Trophoblast cell (in vitro differentiated cells and primary cell): ENCODE measurements at regions not wholly inside any gene's neighbourhood (a gene's known extent, or its start where the extent isn't known, plus 50 kb on each side); places are given as distances from the start of the nearest gene placed in this dataset.

Experiments
- DNase-seq, 2 donors: peaks; one replicate each; pipeline ENCODE4 v3.0.0-alpha.2; 2016
- H2AFZ ChIP-seq: 2 replicates; pipeline ENCODE4 v1.6.1; 2013; ENCODE audit warnings: low read length, moderate library complexity, mild to moderate bottlenecking; ENCODE audit not compliant: insufficient read depth, poor library complexity
- H2AK5ac ChIP-seq: 2 replicates; pipeline ENCODE4 v1.6.1; 2013; ENCODE audit warnings: mild to moderate bottlenecking, low read length
- H2BK120ac ChIP-seq: 2 replicates; pipeline ENCODE4 v1.6.1; 2013; ENCODE audit warnings: low read length, mild to moderate bottlenecking, moderate library complexity; ENCODE audit not compliant: insufficient read depth, poor library complexity
- H2BK12ac ChIP-seq: 2 replicates; pipeline ENCODE4 v1.6.1; 2013; ENCODE audit warnings: mild to moderate bottlenecking, low read length, moderate library complexity
- H2BK5ac ChIP-seq: 2 replicates; pipeline ENCODE4 v1.6.1; 2013; ENCODE audit warnings: low read length, low read depth, moderate library complexity, mild to moderate bottlenecking; ENCODE audit not compliant: poor library complexity
- H3K14ac ChIP-seq: 2 replicates; pipeline ENCODE4 v1.6.1; 2013; ENCODE audit warnings: mild to moderate bottlenecking, low read length
- H3K18ac ChIP-seq: 2 replicates; pipeline ENCODE4 v1.6.1; 2013; ENCODE audit warnings: mild to moderate bottlenecking, low read length
- H3K23ac ChIP-seq: 2 replicates; pipeline ENCODE4 v1.6.1; 2013; ENCODE audit warnings: low read length
- H3K27ac ChIP-seq: 2 replicates; pipeline ENCODE4 v1.5.1; 2013; ENCODE audit warnings: low read depth, mild to moderate bottlenecking, inconsistent platforms, low read length, moderate library complexity
- H3K27me3 ChIP-seq: 2 replicates; pipeline ENCODE4 v1.6.1; 2013; ENCODE audit warnings: inconsistent platforms, mild to moderate bottlenecking, low read length, moderate library complexity; ENCODE audit not compliant: insufficient read depth
- H3K36me3 ChIP-seq, 2 experiments: 1 replicate in 1 of 2; 2 replicates in 1 of 2; pipeline ENCODE4 v1.6.1; 2013; ENCODE audit warnings: low read length in 2 of 2, mild to moderate bottlenecking in 2 of 2, moderate library complexity in 1 of 2; ENCODE audit not compliant: insufficient read depth in 2 of 2, control insufficient read depth in 1 of 2
- H3K4ac ChIP-seq: 2 replicates; pipeline ENCODE4 v1.6.1; 2013; ENCODE audit warnings: low read depth, mild to moderate bottlenecking, low read length, moderate library complexity
- H3K4me1 ChIP-seq, 2 experiments: 1 replicate in 1 of 2; 2 replicates in 1 of 2; pipeline ENCODE4 v1.6.1; 2013; ENCODE audit warnings: low read length in 2 of 2, mild to moderate bottlenecking in 2 of 2, moderate library complexity in 1 of 2; ENCODE audit not compliant: insufficient read depth in 2 of 2, control insufficient read depth in 1 of 2
- H3K4me2 ChIP-seq: 2 replicates; pipeline ENCODE4 v1.6.1; 2013; ENCODE audit warnings: inconsistent platforms, mild to moderate bottlenecking, low read length, moderate library complexity
- H3K4me3 ChIP-seq: 2 replicates; pipeline ENCODE4 v1.5.1; 2013; ENCODE audit warnings: mild to moderate bottlenecking, low read depth, low read length, inconsistent platforms
- H3K79me1 ChIP-seq: one replicate; pipeline ENCODE4 v1.6.1; 2013; ENCODE audit warnings: low read length
- H3K79me2 ChIP-seq: 2 replicates; pipeline ENCODE4 v1.6.1; 2013; ENCODE audit warnings: low read length, mild to moderate bottlenecking; ENCODE audit not compliant: control insufficient read depth, insufficient read depth, poor library complexity
- H3K9ac ChIP-seq: 2 replicates; pipeline ENCODE4 v1.6.1; 2013; ENCODE audit warnings: mild to moderate bottlenecking, low read length
- H3K9me3 ChIP-seq: 2 replicates; pipeline ENCODE4 v1.6.1; 2013; ENCODE audit warnings: low read depth, mild to moderate bottlenecking, control low read depth, inconsistent platforms, low read length; ENCODE audit not compliant: insufficient read depth
- H4K12ac ChIP-seq: 2 replicates; pipeline ENCODE4 v1.6.1; 2013; ENCODE audit warnings: low read depth, mild to moderate bottlenecking, low read length, moderate library complexity
- H4K8ac ChIP-seq: 2 replicates; pipeline ENCODE4 v1.6.1; 2013; ENCODE audit warnings: low read depth, mild to moderate bottlenecking, low read length, moderate library complexity
- H4K91ac ChIP-seq: one replicate; pipeline ENCODE4 v1.6.1; 2013; ENCODE audit warnings: low read depth, mild to moderate bottlenecking, low read length, moderate library complexity
- WGBS: extraction: QIAGEN DNeasy Blood & Tissue Kit; methylation state at CpG from one replicate; pipeline ENCODE4 v1.1.7; 2013; ENCODE audit warnings: missing lambda C conversion rate; ENCODE audit not compliant: insufficient read length, insufficient coverage; ENCODE audit errors: extremely low coverage; 5-methylcytosine and 5-hydroxymethylcytosine counted together

DNA sequence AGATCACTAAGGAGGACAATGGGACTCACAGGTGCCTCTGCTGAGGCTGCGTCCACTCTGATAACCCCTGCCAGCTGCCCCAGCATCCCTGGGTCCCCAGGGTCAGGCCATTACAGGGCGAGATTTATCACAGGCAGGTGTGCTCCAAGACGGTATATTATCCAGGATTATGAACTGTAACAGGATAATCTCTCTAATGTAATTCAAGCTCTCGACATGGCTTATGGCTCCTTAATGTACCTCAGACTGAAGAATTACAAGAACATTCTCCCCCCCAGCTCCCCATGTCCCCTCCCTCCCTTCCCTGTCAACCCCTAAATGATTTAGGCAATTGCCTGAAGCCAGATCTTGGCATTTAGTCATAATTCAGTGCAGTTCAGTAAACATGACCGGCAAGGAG is 86.8 kb downstream of the NCR2 start:
- H3K27me3 ChIP-seq: peaks cover 38% of the 10 kb centered on the region
- no peak overlapping the region for H4K8ac ChIP-seq
- H2AK5ac ChIP-seq: no peak overlapping the region
- no peaks in the 10 kb centered on the region for H3K36me3 ChIP-seq
- no peak overlapping the region for H4K91ac ChIP-seq
- DNase-seq: no peak
- no peak overlapping the region for H3K4ac ChIP-seq
- no peaks in the 10 kb centered on the region for H3K4me1 ChIP-seq
- H2BK5ac ChIP-seq: no peak overlapping the region
- no peak overlapping the region for H4K12ac ChIP-seq
- H3K18ac ChIP-seq: no peak overlapping the region
- H3K23ac ChIP-seq: no peak overlapping the region
- no peak overlapping the region for H3K4me2 ChIP-seq
- H3K9me3 ChIP-seq: peaks cover 5% of the 10 kb centered on the region
- H3K79me2 ChIP-seq: no peaks in the 10 kb centered on the region
- H2BK120ac ChIP-seq: no peak overlapping the region
- H3K79me1 ChIP-seq: no peaks in the 10 kb centered on the region
- H3K4me3 ChIP-seq: no peak overlapping the region
- no peak overlapping the region for H3K14ac ChIP-seq
- WGBS: no CpG with 5 or more reads among the region's 5 CpGs
- no peak overlapping the region for H3K27ac ChIP-seq
- H2AFZ ChIP-seq: no peak overlapping the region
- H2BK12ac ChIP-seq: no peak overlapping the region
- no peak overlapping the region for H3K9ac ChIP-seq

DNA sequence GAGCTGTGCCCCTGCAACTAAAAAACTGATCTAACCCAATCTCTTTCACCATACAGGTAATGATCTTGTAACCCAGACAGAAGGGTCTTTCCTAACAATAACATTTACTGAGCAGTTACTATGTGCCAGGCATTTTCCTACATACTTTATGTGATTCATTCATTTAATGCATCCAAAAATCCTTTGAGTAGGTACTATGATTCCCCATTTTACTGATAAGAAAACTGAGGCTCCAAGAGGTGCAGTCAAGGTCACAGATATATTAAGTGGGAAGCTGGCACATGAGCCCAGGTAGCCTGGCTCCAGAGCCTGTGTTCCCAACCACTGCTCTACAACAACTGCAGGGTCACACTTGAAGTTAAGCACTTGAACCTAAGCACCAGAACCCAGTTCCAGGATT is 87.6 kb downstream of the NCR2 start:
- DNase-seq: no peak
- peaks cover 42% of the 10 kb centered on the region for H3K27me3 ChIP-seq

DNA sequence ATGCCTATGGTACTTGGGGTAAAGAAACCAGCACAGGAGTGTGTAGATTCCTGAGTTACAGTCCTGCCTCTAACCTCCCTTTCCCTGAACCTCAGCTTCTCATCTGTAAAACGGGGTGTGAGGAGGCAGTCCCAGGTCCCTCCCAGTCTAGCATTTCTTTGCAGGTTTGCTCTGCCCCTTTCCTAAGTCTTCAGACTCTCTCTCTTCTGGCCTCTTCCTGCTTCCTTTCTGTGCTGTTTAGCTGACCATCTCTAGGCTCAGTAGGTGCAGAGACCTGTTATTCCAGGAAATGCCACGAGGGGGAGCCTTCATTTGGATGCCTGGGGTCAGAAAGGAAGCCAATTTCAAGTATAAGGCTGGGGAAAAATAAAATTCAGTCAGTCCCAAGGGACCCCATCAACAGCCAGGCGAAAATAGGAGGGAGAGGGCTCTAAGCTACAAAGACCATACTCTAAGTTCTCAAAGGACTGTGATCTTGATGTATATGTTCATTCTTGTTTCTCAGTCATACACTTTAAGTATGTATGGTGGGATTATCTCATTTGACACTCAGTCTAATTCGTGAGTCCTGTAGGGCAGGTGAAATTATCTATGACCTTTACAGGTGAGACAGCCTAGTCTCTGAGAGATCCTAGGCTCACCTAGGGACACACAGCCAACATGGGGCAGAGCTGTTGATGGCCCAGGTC is 89.1 kb downstream of the NCR2 start:
- Histone ChIP-seq H3K4me3 (no peak overlapping the region), H2BK12ac (no peak overlapping the region), H3K4ac (no peak overlapping the region), H4K8ac (peak overlapping the region; percentile 61), H3K79me1 (no peaks in the 10 kb centered on the region), H3K27me3 (peaks cover 50% of the 10 kb centered on the region), H3K27ac (no peak overlapping the region), H2BK5ac (no peak overlapping the region), H2AFZ (peak overlapping the region; percentile 86), H3K23ac (no peak overlapping the region), H3K18ac (no peak overlapping the region), H4K12ac (no peak overlapping the region), H3K14ac (no peak overlapping the region), H4K91ac (no peak overlapping the region), H3K9ac (no peak overlapping the region), H2AK5ac (no peak overlapping the region), H2BK120ac (no peak overlapping the region), H3K79me2 (no peaks in the 10 kb centered on the region), H3K4me1 (peaks cover 7% of the 10 kb centered on the region in 2 experiments), H3K4me2 (no peak overlapping the region), H3K36me3 (no peaks in the 10 kb centered on the region), H3K9me3 (peaks cover 2% of the 10 kb centered on the region)
- peak; percentile 62 to 87 for DNase-seq
- WGBS: no CpG with 5 or more reads among the region's 4 CpGs

More for the DNA sequence above, 87.6 kb downstream of the NCR2 start:
- Histone ChIP-seq H2BK120ac (no peak overlapping the region), H3K79me2 (no peaks in the 10 kb centered on the region), H3K4ac (no peak overlapping the region), H4K91ac (no peak overlapping the region), H3K4me1 (peaks cover 5% of the 10 kb centered on the region in 2 experiments), H3K27ac (no peak overlapping the region), H4K8ac (no peak overlapping the region), H3K18ac (no peak overlapping the region), H3K36me3 (no peaks in the 10 kb centered on the region), H2AK5ac (no peak overlapping the region), H3K79me1 (no peaks in the 10 kb centered on the region), H3K14ac (no peak overlapping the region), H3K4me2 (no peak overlapping the region), H2BK5ac (no peak overlapping the region), H3K4me3 (no peak overlapping the region), H4K12ac (no peak overlapping the region), H3K9ac (no peak overlapping the region), H2AFZ (no peak overlapping the region), H2BK12ac (no peak overlapping the region), H3K9me3 (peaks cover 5% of the 10 kb centered on the region), H3K23ac (no peak overlapping the region)

DNA sequence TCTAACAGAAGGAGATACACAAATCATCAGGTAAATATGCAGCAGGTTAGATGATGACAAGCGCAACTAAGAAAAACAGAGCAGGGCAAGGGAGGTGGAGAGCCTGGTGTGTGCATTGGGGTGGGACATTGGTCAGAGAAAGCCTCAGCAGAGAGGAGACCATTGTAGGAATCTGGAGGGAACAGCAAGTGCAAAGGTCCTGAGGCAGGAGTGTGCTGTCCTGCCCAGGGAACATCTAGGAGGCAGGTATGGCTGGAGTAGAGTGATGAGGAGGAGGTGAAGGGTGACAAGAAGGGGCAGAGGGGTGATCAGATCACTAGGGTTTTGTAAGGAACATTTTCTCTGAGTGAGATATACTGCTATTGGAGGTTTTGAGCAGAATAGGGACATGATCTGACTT is 90.1 kb downstream of the NCR2 start:
- WGBS: no CpG with 5 or more reads among the region's 1 CpG
- H3K4me3 ChIP-seq: no peak overlapping the region
- peaks cover 46% of the 10 kb centered on the region for H3K27me3 ChIP-seq
- H3K36me3 ChIP-seq: no peaks in the 10 kb centered on the region
- no peak overlapping the region for H2AK5ac ChIP-seq
- H3K4me2 ChIP-seq: no peak overlapping the region
- no peak overlapping the region for H2BK120ac ChIP-seq
- no peak overlapping the region for H3K14ac ChIP-seq
- H3K27ac ChIP-seq: no peak overlapping the region
- no peak overlapping the region for H3K18ac ChIP-seq
- H3K9ac ChIP-seq: no peak overlapping the region
- no peak overlapping the region for H3K4ac ChIP-seq
- no peak overlapping the region for H3K23ac ChIP-seq
- no peak overlapping the region for H4K91ac ChIP-seq
- H3K9me3 ChIP-seq: peaks cover 2% of the 10 kb centered on the region
- no peaks in the 10 kb centered on the region for H3K79me2 ChIP-seq
- H2AFZ ChIP-seq: no peak overlapping the region
- H4K12ac ChIP-seq: no peak overlapping the region
- no peak for DNase-seq
- H3K79me1 ChIP-seq: no peaks in the 10 kb centered on the region
- H3K4me1 ChIP-seq: peaks cover 7% of the 10 kb centered on the region in 2 experiments
- H2BK12ac ChIP-seq: no peak overlapping the region
- H4K8ac ChIP-seq: no peak overlapping the region
- no peak overlapping the region for H2BK5ac ChIP-seq
